ENCODE measurements at regions not wholly inside any gene's neighbourhood (a gene's known extent, or its start where the extent isn't known, plus 50 kb on each side); places are given as distances from the start of the nearest gene placed in this dataset.
"Not testable (repeated sequence)": the region's sequence is repeated elsewhere in the genome, so short reads cannot be mapped to it uniquely, and the experiment has no call there.

DNA sequence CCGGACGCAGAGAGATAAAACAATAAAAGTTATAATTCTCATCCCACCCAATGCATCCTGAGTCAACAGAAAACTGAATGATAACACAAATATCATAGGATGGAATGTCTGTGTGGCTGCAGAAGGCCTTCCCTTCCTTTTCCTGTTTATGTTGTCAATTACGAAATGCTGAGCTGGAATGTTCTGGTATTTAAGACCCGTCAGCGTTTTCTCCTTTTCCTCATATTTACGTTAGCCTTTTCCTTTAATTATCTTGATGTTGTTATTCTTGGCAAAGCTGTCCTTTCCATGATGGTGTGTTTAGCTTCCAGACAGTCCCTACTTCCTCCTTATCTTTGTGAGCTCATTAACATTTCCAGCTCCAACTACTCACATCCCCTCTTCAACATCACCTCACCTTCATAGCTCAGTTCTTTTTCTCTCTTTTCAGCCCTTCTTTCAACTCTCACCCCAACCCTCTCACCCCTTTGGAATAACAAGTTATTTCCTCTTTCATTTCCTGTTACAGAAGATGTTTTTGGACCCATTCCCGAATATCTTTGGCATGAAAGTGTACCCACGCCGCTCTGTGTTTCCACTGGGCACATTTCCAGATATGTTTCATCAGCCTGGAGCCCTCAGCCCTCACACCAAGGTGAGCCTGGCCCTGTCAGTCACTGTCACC is 221.6 kb downstream of the NR2F1-AS1 start:
- DNase-seq, result peak; percentile 45 to 75

DNA sequence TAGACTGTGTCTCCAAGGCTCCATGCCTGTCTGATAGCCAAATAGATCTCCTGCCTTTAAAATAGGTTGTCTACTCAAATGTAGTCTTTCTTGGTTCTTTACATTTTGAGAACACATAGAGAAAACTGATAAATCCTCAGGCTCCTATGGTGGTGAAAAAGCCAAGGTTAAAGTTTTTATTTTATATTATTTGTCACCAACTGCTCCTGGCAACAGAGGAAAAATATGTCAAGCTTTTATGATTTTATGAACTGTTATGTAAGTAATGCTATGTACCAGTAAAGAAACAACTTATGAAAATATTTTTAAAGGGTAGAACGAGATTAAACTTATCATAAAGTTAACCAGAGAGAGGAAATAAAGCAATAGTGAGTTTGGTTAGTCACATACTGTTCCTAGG is 222.8 kb downstream of the NR2F1-AS1 start:
- DNase-seq, result no peak

DNA sequence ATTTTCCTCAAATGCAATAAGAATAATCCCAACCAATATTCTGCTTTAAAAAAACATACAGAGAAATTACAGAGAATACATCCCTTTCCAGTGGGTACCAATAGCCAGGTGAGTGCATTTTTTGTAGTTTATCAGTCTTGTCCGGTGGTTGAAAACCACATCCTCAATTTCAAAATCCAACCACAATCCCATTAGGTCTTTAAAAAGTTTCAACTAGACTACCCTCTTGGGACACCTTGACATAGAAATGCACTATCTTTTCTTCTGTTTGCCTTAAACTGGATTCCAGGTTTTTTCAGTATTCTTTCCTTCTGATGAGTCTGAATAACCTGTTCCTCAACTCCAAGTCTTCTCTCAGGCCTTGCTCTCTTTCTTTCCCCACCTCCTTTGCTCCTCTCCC is 223.3 kb downstream of the NR2F1-AS1 start:
- no peak for DNase-seq

DNA sequence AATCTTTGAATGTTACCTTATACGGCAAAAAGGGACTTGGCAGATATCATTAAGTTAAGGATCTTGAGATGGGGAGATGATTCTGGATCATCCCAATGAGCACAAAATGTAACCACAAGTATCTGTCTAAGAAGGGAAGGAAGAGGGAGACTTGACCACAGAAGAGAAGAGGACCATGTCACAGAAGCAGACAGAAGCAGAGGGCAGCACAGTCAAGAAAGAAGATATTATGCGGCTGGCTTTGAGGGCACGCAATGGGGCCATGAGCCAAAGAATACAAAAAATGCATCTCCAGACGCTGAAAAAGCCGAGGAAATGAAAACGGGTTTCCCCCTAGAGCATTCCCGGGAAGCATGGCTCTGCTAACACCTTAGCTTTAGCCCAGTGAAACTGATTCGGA is 225.3 kb downstream of the NR2F1-AS1 start:
- no peak for DNase-seq

DNA sequence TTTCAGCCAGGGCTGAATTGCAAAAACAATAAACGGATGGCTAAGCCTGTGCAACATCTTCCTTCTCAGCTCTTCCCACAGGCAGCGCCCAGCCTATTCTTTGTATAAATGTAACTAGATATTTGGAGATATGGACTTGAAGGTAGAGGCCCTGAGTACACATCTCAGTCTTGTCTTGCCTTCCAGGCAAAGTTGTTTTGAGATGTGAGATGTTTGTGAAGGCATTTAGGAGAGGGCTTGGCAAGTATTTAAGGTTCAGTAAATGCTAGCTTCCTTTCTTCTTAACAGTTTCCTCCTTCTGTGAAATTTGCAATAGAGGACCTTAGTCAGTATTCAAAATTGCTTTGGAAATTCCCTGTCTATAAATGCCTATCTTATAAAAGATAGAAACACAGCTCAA is 228.8 kb downstream of the NR2F1-AS1 start:
- no peak for DNase-seq

DNA sequence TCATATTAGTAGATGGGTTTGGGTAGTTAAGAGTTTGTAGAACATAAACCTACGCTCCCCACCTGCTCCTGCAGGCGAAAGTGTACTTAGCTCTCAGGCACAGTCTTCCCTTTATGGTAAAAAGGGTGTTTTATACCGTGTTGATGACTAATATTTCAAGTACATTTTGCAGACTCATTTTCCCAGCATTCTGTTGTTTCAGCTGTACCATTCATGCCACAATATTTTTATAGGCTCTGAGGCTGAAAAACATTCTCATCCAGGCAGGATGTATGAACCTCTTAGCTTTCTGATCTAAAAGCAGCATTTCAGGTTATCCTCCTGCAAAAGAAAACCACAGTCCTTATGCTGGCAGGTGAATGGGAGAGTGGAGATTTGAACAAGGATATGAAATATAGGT is 231.4 kb downstream of the NR2F1-AS1 start:
- no peak for DNase-seq

DNA sequence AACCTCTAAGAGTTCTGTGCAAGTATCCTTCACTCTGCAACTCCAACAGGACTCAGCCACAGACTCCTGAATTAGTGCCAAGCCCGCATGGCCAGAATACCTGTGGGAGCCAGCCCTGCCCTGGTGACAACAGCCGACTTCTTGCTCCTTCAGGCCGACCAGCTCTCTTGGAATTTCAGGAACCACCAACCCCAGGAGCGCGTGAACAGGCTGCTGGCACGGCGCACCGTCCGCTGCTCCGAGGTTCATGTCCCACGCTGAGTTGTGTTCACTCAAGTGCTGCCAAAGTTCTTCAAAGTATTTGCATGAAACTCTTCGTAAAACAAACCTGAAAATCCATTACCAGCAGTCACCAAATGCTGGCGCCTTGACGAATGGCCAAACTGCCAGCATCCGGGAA is 232.8 kb downstream of the NR2F1-AS1 start:
- DNase-seq, result no peak

DNA sequence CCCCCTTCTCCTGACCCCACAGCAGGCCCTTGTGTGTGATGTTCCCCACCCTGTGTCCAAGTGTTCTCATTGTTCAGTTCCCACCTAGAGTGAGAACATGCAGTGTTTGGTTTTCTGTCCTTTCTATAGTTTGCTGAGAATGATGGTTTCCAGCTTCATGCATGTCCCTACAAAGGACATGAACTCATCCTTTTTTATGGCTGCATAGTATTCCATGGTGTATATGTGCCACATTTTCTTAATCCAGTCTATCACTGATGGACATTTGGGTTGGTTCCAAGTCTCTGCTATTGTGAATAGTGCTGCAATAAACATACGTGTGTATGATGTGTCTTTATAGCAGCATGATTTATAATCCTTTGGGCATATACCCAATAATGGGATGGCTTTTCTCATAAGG is 234.2 kb downstream of the NR2F1-AS1 start:
- not testable (repeated sequence) for DNase-seq

DNA sequence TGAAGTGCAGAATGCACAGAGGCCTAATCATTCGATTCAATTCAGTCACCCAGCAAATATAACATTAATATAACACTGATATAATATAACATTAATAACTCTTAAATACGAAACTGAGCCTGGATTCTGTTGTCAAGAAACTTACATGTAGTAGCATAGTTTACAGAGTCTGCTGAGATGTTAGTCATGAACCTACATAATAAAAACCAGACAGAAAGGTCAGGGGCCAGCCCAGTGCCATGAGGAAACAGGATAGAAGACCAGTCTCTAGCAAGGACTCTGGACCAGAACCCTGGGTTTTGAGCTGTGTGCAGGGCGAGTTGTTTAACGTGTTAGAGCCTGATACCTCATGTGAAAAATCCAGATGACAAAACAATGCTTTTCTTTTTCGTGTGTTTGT is 234.7 kb downstream of the NR2F1-AS1 start:
- DNase-seq, result no peak

DNA sequence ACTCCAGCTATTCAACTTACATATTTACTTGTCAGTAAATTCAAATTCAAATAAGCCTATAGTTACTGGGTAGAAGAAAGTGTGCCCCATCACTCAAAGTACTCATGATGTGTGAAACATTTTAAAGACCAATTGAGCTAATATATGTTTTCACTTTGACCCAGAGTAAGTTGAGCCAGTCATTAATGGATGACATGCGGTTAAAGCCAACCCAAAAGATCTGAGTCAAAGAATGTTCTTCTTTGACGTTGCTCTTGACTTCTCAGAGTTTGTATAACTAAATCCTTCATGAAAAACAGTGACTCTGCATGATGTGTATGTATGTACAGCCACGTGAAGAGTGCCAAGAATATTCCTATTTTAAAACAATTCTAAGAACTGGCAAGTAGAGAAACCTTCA is 237.4 kb downstream of the NR2F1-AS1 start:
- DNase-seq, result no peak

DNA sequence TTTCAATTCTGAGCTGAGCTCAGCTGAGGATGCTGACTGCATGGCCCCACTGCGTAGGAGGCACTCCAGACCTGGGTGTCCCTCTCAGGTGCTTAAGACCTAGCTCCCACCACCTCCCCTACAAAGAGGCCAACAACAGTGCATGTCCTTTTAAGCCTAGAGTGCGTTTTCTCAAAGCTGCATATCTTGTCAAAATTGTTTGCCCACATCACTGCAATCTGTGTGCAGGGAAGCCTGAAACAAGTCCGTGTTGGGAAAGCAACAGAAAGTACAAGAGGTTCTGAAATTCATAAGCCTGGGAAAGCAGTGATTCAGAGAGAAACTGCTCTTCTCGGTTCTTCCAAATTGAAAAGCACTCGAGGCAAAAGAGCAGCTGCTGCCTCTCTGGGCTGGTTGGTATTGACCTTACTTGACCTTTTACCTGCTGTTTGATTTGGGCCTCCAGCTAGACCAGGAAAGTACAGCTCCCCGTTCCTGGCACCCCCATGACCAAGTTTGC is 238.4 kb downstream of the NR2F1-AS1 start:
- no peak for DNase-seq

DNA sequence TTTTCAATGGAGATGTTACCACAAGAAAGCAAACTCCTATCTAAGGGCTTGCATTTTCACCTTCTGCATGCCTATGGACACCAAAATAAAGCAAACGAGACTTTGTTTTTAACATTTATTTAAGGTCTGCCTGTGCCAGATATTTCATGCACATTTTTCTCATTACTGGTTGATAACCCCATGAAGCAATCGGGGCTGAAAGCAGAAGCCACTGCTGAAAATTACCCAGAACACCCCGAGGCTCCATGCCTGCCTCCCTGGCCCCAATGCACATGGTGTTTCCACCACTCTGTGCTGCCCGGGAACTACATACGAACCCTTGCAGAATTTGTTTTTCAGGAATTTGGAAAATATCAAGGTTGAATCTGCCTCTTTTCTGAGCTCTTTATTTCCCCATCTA is 240.1 kb downstream of the NR2F1-AS1 start:
- DNase-seq, result no peak

DNA sequence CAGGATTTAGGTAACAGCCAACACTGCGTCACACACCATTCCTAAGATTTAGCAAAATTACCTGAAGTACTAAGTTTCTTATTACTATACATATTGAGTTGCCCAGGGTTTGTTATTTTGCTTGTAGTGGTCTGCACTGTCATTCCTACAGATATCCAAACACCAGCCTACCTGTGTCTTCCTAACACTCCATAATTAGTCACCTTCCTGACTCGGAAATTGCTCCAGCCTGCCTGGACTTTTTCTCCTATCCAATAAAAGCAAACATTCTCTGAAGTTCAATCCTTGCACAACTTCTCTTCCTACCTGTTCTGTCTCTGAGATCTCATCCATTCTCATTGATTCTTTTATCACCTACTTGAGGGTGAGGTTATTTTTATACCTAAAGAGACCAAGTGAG is 243.9 kb downstream of the NR2F1-AS1 start:
- DNase-seq, result no peak

DNA sequence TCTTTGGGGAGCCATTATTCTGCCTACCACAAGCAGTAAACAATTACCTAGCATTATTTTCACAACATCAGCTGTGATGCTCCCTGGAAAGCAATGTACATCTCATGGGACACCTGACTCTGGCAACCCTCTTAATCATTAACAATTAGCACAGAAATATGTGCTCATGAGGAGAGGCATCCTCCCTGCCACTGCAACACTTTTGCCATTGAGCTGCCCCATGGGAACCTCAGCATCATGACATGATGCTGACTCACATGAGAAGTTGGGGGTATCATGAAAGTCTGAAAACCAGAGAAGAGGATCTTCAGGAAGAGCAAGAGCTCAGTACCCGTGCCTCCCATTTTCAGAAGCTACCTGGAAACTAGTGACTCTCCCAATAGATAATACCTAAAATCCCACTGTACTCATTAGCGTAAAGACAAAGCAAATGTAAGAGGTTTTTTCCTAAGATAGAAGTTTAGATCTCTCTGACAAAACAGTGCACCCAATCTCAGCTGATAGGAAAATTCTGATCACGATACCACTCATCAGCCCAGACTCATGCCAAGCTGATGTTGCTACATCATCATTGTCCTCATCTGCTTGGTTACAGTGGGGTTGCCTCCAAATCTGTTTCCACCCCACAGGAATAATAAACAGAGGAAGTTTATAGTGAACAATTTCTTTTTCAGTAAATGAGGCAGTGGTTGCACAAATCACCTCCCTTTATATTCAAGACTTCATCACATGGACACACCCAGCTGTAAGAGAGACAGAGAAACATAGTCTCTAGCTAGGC is 244.5 kb downstream of the NR2F1-AS1 start:
- no peak for DNase-seq

DNA sequence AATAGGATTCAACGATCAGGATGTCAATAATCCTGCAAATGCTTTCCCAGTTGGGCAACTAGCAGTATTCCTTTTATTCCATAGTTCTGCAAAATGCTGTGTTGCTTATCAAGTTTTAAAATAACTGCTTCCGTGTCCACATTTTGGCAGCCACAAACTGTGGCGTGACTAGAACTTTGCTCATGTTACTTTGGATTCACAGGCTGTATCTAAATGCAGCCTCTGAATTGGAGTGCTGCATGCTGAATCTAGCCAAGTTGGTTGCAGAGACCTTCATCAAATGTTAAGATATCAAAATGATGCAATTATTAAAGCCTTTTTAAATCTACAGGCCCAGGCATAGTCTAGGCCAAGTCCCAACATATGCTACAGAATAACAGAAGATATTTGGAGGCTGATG is 249.2 kb downstream of the NR2F1-AS1 start:
- DNase-seq, result no peak

DNA sequence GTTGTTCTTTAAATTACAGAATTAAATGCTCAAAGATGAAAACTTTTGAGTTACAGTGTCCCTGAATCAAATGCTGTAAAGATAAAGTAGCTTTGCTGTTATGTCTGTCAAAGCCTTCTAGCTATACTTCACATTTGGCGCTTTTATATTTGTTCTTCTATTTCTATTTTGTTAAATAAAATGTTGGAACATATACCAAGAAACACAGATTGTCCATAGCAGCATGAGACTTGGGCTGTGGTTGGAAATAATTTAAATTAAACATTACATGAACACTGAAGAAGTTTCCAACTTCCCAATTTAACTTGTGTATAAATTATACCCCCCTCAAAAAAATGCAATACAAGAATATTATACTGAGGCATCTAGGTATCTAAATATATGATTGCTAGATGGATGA is 249.8 kb downstream of the NR2F1-AS1 start:
- DNase-seq, result no peak

DNA sequence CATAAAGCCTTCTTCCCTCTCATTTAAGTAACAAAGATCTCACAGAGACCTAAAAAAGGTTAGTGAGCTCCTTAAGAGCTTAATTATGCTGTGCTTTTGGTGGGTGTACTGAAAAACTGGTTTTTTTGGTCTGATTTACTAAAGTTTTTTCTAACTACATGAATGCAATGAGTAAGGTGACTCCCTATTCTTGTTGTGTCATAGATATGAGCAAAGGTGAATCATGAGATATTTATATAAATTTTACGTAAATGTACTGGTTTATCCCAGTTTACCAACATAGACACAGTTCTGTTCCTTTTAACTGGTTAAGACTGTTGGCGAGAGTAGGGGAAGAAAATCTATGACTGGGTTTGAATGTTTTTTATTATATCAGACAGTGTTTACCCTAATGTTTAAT is 250.5 kb downstream of the NR2F1-AS1 start:
- no peak for DNase-seq

DNA sequence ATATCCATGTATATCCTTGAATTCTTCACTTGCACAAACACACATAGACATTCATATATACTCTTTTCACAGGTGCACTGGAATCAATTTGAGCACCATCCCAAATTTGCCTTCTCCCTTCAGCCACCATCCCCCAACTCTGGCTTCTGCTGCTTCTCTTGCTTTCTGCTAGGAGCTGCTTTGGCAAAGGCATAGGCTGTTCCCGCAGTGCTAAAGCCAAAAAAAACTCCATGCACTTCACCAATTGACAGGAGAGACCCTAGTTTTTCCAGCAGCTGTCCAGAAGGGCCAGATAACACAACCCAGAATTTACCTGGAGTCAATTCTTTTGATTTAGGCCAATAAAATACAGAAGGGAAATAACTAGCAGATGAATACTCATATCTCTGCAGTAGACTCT is 251.3 kb downstream of the NR2F1-AS1 start:
- no peak for DNase-seq

DNA sequence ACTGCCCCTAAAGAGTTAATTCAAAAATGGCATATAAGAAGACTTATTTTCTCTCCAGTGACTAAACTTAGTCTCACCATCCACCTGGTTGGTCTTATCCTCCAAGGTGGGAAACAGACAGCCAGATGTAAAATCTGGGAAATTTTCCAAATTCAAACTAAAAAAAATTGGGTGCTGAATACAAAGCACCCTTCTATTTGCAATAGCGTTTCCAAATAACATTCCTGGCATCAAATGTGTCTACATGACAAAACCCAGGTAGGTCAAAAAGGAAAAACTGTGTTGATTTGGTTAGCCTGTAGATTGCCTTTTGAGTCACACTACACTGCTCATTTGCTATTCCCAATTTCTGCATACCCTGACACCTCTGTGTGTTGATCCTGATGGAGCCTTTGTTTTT is 252.2 kb downstream of the NR2F1-AS1 start:
- DNase-seq, result no peak

DNA sequence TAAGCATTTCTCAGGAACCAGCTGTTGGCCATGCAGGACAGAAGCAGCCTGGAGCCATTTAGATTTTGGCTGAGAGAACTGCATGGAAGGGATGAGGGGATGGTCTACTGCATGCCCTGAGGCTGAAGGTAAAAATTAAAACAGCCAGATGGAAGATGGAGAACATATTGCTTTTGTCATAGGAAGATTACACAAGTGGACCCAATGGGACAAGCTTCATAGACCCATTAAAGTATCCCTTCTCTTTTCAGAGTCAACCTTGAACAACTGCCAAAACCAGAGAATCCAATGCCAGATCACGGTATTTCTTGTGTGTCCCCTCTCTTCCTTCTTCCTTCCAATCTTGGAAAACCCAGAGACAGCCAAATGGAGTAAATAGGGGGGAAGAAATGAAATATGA is 253.4 kb downstream of the NR2F1-AS1 start:
- DNase-seq, result no peak

DNA sequence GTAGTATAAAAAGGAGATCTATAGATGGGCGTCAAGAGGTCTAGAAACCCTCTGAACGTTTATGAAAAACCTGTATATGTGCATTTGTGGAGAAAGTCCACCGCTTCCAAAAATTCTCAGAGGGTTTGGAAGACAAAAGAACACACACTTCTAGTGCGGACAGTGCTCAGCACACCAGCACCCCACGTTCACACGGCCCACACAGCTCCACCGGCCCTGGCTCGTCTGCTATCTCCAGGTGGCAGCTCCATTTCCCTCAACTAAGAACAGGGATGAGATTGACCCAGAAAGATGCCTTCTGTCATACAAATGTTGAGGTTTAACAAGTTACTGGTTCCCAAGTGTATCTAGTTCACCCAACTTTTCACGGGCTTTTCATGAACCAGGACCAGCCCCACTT is 255.1 kb downstream of the NR2F1-AS1 start:
- DNase-seq, result no peak

DNA sequence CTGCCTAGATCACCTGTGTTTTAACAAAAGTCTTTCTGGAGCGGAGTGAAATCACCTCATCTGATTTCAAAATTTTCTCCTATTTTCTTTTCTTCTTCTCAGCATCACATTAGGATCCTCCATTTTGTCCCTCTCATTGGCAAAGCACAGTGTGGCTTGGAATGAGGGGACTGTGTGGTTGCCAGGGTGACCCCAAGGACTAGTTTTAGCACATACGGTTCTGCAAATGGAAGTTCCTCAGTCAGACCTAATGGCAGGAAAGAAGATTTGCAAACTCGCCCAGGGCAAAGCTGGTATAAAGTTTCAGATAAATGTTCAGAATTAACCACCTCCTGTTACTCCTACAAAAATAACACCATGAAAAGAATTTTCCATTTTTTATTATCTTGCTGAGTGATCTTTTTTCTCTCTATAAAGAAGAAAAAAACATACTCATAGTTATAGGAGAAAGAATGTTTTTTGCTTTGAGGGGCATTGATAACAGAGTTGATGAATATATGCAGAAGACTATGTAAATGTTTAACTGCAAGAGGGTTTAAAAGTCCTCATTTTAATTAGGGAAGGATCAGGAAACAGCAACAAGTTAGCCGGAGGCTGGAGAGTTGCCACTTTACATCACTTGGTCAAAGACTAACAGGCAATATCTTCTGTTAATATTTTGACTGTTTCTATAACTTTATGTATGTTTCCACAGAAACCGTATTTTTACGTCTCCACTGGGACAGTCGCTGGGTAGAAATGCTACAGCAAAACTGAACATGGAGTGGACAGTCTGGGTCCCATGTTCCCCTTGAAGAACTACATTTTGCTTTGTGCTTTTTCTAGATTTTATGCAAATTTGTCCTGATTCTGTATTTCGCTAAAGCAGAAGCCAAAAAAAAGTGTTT is 257.8 kb downstream of the NR2F1-AS1 start:
- no peak for DNase-seq

DNA sequence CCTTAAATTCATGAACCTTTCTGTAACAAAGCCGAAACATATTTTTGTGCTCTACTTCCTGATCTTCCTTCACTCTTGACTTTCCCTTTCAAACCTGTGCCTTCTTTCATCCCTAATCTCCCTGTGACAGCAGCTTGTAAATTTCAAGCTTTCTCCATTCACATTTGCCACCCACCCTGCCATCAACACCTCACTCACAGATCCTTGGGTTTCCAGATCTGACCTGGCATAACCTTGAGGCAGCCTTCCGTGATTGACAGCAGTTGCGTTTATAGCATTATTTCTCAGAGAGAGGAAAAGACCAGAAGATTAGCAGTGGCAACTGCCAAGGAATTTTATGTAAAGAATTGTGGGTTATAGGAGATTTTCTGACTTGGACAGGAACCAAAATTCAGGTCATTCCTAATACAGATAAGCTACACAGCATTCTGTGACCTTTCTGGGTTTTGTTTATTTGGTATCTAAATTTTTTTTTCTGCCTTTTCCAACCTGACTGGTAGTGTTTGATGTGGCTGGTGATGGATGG is 260.0 kb downstream of the NR2F1-AS1 start:
- DNase-seq, result no peak
